ENCODE measurements at regions not wholly inside any gene's neighbourhood (a gene's known extent, or its start where the extent isn't known, plus 50 kb on each side); places are given as distances from the start of the nearest gene placed in this dataset.

- no peak for TF ChIP-seq EP300 (IDR thresholded peaks at IDR 0.05)
- no peak for TF ChIP-seq POLR2AphosphoS5 (IDR thresholded peaks at IDR 0.05)
- TF ChIP-seq CTCF (IDR thresholded peaks at IDR 0.05) = no peak
- TF ChIP-seq POLR2A (IDR thresholded peaks at IDR 0.05) = no peak
These were observed 1157.9 kb upstream of the LRRTM1 start for GRCh38 chr2:81462420-81462819.
